ENCODE measurements at regions not wholly inside any gene's neighbourhood (a gene's known extent, or its start where the extent isn't known, plus 50 kb on each side); places are given as distances from the start of the nearest gene placed in this dataset.
A peak's percentile ranks its signal among the peaks of the same experiment; 100 is the strongest.

DNA sequence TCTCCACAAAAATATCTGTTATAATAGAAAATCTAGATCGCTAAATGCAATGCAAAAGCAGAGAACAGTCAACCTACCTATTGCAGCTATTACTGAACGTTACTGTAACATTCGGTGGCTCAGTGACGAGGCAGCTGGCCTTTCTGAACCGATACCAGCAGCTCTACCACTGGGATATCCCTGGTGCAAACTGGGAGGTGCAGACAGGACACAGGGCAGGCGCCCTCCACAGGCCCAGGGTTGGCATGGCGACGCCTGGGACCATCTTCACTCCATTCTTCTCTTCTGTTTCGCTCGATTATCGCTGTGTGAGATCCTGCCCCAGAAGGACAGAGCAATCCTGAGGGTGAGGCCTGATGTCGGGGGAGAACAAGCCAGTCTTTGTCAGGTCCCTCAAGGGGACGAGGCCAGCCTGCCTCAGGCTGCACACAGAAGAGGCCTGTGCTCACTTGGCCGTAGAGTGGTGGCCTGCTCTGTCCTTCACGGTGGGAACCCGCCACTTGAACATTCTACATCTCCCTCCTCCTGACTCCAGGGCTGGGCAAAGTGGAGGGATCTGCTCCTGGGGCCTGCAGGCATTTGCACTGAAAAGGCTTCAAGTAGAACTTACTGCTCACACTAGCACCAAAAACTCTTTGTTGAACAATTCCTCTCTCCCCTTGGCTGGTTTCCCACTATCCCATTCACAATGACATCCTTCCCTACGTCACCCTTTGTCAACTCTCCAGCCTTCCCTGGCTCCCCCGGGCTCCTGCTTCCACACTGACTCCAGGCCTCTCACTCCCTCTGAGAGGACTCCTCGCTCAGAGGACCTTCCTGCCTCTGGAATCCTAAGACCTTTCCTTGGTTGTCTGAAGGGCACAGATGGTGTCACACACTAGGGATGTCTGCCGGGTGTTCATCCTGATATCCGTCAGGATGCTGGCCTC lies 49.7 kb downstream of the CYRIA start:
- DNase-seq: no peak

DNA sequence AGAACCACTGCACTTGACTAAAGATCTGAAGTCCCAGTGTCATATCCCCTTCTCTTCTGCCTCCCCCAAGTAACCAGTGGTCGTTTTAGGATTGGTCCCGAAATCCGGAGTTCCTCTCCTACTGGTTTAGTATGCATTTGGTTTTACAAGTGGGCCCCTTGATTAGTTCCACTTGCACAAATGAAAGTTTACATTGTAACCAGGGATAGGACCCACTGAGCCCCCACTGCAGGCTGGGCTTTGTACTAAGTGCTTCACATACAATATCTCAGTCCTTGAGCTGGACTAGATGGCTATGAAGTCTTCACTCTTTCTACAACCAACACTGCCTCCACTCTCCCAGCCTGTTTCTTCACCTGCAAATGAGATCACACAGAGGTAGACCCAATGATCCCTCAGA lies 50.4 kb downstream of the CYRIA start:
- DNase-seq: no peak

GRCh38 chr2:16614314-16614860 lies 51.2 kb downstream of the CYRIA start:
- no peak for DNase-seq

GRCh38 chr2:16613539-16614011 lies 52.1 kb downstream of the CYRIA start:
- DNase-seq: no peak

GRCh38 chr2:16612490-16612889 lies 53.1 kb downstream of the CYRIA start:
- DNase-seq: no peak

- DNase-seq: no peak
Measured at GRCh38 chr2:16609786-16610185, 55.8 kb downstream of the CYRIA start.

DNA sequence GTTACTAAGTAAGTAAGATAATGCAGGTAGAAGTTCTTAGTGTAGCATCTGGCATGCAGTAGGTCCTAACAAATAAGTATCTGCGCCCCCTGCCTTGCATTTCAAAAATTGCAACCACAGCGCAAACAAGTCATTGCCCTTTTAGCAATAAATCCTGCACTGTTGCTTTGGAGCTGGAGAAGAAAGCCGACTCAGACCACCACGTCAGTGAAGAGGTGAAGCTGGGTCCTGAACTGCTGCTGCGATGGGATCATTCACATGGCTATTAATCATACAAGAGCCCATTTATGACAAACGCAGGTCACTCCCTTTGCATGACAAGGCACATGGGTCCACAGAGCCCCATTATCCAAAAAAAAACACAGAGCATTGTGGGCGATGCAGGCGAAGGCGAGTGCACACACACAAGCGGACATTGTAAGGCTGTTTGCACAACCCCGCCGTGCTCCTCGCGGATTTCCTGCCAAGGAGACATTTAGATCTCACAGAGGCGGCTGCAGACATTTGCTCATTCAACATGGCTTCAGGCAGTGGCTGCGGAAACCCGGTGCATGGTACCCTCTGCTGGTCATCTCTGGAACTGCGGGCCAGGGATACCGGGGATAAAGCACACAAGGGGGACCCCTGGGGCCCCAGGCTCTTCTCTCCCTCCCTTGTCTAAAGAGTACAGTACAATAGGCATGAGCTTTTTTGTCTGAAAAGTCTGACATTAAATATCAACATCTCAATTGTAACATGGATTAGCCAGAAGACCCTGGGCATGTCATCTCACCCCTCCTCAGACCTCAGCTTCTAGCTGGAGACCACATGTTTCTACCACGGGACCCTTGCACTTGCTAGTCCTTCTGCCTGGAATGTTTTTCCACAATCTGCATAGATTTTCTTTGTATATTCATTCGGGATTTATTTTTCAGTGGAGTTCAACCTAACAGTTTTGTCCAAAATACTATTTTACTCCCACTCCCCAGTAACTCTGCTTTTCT lies 56.7 kb downstream of the CYRIA start:
- DNase-seq: peak; percentile 35

DNA sequence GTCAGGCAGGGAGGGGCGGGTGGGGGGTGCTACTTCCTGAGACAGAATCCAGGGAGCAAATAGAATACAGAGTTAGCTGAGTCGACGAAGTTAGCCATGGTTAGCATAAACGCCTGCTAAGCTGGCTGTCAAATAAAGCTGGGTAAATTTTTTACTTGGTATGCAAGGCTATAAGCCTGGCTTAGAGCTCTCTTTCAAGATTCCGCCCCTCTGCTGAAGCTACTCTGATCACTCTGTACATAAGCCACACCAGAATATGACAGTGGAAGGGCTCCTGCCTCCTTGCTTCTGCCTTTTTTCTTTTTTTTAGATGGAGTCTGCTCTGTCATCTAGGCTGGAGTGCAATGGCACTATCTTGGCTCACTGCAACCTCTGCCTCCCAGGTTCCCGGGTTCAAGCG lies 58.3 kb downstream of the CYRIA start:
- no peak for DNase-seq

DNA sequence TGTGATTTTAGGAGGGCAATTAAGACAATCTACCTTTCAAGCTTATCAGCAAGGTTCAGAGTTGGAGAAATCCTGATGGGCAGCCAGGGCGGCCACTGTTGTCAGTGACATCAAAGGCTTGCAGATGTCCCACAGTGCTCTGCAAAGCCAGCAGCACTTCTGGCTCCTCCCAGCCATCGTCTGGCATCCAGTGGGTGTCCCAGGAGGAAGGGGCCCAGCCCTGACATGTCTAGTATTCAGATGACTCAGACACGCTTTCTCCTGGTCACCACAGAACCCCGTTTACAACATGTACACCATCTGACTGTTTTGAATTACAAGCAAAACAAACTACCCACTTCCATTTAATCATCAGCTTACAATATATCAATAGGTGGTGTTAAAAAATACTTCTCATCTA lies 61.4 kb downstream of the CYRIA start:
- DNase-seq: no peak

GRCh38 chr2:16591370-16591933 lies 74.2 kb downstream of the CYRIA start:
- DNase-seq: no peak

GRCh38 chr2:16589465-16589864 lies 76.2 kb downstream of the CYRIA start:
- no peak for DNase-seq

DNA sequence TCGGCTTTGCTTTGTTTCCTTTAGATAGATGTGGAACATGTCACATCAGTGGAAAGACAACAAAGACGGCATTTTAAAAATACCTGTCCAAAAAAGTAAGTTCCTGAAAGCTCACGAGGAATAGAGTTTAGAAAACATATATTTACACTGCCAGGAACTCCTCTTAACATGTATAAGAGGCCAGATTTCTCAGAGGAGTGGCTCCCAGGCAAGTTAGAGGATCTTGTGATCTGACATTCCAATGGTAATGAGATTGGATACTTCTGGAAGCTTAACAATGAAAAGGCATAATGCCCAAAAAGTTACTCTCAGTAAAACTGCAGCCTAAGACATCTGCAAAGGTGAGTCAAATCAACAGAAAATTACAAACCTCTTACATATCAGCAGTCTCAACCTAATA lies 77.1 kb downstream of the CYRIA start:
- DNase-seq: no peak

DNA sequence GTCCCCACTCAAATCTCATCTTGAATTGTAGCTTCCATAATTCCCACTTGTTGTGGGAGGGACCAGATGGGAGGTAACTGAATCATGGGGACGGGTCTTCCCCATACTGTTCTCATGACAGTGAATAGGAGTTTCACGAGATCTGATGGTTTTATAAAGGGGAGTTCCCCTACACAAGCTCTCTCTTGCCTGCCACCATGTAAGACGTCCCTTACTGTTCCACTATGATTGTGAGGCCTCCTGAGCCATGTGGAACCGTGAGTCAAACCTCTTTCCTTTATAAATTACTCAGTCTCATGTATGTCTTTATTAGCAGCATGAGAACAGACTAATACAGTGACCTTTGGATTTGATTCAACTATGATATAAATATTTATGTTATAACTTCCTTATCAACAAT lies 78.0 kb downstream of the CYRIA start:
- no peak for DNase-seq

GRCh38 chr2:16584824-16585540 lies 80.7 kb downstream of the CYRIA start:
- no peak for DNase-seq

GRCh38 chr2:16584084-16584483 lies 81.5 kb downstream of the CYRIA start:
- no peak for DNase-seq

DNA sequence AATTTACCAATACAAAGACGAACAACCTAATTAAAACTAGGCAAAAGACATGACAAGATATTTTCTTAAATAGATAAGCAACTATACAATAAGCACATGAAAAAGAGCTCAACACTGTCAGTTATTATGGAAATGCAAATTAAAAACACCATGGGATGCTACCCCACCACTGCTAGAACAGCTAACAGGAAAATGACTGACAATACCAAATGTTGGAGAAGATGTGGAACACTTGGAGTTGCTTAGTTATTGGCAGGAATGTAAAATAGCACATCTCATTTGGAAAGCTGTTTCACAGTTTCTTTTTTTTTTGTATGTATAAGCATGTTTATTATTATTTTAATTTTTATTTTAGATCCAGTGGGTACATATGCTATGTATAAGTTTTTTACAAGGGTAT lies 84.4 kb downstream of the CYRIA start:
- no peak for DNase-seq

- DNase-seq: no peak
Measured at GRCh38 chr2:16578081-16578480, 87.6 kb downstream of the CYRIA start.

GRCh38 chr2:16570516-16570915 lies 95.1 kb downstream of the CYRIA start:
- no peak for DNase-seq

DNA sequence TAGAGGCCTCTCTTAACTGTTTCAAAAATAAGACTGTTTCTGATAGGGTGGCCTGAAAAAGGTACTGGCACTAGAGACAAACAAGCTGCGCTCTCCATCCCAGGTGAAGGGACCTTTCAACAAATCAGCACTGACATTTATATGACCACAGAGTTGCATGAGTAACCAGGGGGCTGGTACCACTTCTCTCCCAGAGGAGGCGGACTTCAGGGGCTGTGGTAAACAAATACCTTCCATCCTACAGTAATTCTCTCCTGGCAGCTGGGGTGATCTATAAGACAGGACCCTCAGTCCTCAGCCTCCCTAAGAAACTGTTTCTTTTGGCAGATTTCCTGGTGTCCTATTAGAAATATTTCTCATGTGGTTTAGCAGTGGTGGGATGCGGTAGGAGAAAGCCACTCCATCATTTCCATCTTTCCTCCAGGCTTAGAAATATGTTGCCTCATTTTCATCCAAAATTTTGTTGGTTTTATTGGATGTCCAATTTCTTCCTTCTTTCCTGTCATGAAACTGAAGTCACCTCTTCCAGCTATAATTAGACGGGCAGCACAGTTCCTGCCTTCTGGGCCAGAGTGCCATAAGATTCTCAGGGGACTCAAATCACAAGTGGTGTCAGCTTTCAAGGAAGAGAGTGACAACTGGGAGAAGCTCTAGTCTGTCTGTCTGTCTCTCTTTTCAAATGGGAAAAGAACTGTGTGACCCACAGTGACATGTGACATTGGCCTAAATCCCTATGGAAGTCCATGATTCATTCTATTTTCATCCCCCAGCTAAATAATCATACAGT lies 96.4 kb downstream of the CYRIA start:
- DNase-seq: no peak

- DNase-seq: no peak
Measured at GRCh38 chr2:16566701-16567100, 98.9 kb downstream of the CYRIA start.

GRCh38 chr2:16565481-16565880 lies 100.2 kb downstream of the CYRIA start:
- no peak for DNase-seq
